VCaP (cell line): ENCODE measurements at regions not wholly inside any gene's neighbourhood (a gene's known extent, or its start where the extent isn't known, plus 50 kb on each side); places are given as distances from the start of the nearest gene placed in this dataset.

Experiments used
- H3K27ac ChIP-seq: fragments of 450-650 bp; 2 replicates; pipeline ENCODE4 v1.5.1; 2017
- CTCF ChIP-seq: fragments of 450-650 bp; conservative IDR thresholded peaks from 2 replicates; pipeline ENCODE4 v1.5.1; 2017; ENCODE audit warnings: mild to moderate bottlenecking, moderate library complexity

DNA sequence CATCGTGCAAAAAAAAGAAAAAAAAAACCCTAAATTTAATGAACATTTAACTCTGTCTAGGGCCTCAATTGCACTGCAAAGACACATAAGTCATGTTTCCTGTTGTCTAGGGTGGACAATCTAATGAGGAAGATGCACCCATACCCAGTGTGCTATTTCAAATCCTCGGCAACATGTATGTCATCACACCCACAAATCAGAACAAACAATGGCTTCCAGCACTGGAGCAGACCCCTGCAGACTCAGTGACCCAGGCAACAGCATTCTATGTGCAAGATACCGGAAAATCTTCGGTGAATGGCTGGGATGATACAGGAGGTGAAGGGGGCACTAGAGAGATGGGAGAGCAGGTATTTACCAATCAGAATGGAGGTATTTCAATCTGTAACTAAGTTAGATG is 221.7 kb upstream of the XYLT1 start:
- H3K27ac ChIP-seq = no peak overlapping the region

GRCh38 chr16:17691899-17692176 is 221.1 kb upstream of the XYLT1 start:
- no peak overlapping the region for H3K27ac ChIP-seq
- TF ChIP-seq CTCF = no peak

More for the DNA sequence above, 221.7 kb upstream of the XYLT1 start:
- TF ChIP-seq CTCF = no peak

DNA sequence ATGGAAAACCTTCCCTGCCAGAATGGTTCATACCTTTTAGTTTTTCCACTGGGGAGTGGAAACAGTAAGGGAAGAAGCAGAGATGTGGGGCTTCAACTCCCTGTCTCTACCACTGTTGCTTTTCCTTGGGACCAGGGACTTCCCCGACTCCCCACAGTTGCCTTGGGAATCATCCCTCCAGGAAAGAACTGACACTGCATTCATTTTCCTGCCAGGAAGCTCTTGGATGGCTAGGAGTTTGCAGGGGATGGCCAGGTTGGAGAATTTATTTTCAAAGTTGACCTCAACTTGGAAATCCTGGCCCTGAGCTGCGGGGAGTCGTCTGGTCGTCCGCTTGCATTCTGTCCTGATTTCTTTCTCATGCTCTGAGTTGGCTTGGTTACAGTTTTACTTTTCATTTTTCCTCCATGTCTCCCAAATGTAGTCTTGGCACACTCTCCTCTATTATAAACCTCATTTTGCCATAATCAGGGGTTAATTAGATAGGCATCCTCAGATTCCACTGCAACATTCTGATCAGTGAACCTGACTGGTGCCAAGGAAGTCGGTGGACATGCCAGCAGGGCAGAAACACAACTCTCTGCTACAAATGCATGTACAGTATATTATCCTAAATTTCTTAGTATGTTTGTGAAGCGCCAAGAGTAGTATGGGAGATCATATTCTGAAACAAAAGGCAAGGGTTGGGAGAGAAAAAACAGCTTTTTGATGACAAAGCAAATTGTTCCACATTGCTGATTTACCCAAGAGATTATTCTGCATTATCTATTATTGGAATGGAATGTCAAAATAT is 220.5 kb upstream of the XYLT1 start:
- H3K27ac ChIP-seq = no peak overlapping the region
- no peak for TF ChIP-seq CTCF

GRCh38 chr16:17685447-17685846 is 214.7 kb upstream of the XYLT1 start:
- TF ChIP-seq CTCF = no peak
- H3K27ac ChIP-seq = no peak overlapping the region

GRCh38 chr16:17683281-17683680 is 212.5 kb upstream of the XYLT1 start:
- no peak overlapping the region for H3K27ac ChIP-seq
- no peak for TF ChIP-seq CTCF

DNA sequence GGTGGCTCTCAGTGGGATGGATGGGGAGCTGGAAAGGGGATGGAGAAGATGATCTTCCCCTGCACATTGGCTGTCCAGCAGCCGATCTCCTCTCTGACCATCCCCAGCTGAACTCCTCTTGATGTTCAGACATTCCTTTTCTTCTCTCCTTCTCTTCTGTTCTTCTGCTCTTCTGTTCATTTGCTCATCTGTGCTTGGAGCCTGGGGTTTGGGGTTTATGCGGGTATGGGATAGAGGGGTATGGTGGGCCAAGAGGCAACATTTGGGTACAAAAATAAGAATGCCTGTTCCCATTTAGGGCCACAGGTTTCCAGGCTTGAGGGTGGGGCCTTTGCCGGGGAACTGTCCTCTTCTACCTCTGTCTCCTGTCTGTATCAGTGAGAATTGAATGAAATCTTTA is 205.4 kb upstream of the XYLT1 start:
- H3K27ac ChIP-seq = no peak overlapping the region
- no peak for TF ChIP-seq CTCF

DNA sequence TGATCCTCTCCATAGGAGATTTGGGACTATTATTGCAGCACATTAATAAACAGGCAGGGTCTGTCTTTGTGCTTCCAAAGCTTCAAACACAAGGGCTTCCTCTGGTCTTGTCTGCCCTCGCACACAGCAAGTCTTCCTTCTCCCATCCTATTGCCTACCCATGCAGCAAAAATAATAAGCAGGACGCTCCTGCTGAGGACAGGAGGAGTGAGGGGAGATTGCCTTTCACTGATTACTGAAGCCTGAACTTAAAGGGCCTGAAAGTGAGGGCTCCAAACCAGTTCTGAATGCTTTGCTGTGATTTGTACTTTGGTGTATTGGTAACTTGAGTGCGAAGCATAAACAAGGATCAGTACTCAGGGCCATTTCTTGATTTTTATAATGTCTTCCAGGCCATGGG is 197.6 kb upstream of the XYLT1 start:
- H3K27ac ChIP-seq = no peak overlapping the region
- no peak for TF ChIP-seq CTCF

DNA sequence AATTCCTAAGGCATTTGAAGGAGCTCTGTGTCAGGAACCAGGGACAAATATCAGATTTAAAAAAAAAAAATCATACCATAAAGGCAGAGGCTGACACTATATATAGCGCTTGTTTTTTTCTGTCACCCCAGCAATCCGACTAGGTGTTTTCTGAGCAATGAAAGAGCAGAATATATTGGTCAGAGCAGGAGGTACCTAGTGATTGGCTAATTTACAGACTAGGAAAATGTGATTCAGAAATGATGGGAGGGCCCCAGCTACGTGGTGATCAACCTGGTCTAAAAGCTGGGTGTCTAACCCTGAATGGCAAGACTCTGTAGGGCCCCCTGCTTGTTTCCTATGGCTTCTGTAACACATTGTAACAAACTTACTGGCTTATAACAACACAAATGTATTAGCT is 195.5 kb upstream of the XYLT1 start:
- H3K27ac ChIP-seq = no peak overlapping the region

More for the DNA sequence above, 195.5 kb upstream of the XYLT1 start:
- no peak for TF ChIP-seq CTCF
